CD4-positive, alpha-beta T cell treated with Interleukin-4 for 1 hour (primary cell): ENCODE measurements at regions not wholly inside any gene's neighbourhood (a gene's known extent, or its start where the extent isn't known, plus 50 kb on each side); places are given as distances from the start of the nearest gene placed in this dataset.
A peak's percentile ranks its signal among the peaks of the same experiment; 100 is the strongest.
"Not testable (repeated sequence)": the region's sequence is repeated elsewhere in the genome, so short reads cannot be mapped to it uniquely, and the experiment has no call there.

ENCODE experiments used
- DNase-seq, 2 donors: peaks; one replicate each; pipeline ENCODE4 v3.0.0-alpha.2; 2020 to 2022

DNA sequence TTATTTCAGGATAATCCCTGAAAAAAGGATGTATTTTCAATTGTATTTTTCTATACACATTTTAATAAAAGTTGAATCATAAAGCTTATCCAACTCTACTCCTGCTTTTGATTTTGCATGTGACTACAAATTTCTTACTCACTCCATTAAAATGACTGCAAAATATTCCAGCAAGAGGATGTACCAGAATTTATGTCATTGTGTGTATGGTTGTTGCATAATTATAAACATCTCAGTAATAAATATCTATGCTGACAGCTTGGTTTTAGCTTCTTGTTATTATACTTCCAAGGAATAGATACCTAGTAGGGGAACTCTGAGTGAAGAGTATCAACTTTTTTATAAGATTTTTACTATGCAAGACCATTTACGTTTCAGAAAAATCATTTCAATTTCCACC lies 463.2 kb upstream of the RUNX1 start:
- no peak for DNase-seq

DNA sequence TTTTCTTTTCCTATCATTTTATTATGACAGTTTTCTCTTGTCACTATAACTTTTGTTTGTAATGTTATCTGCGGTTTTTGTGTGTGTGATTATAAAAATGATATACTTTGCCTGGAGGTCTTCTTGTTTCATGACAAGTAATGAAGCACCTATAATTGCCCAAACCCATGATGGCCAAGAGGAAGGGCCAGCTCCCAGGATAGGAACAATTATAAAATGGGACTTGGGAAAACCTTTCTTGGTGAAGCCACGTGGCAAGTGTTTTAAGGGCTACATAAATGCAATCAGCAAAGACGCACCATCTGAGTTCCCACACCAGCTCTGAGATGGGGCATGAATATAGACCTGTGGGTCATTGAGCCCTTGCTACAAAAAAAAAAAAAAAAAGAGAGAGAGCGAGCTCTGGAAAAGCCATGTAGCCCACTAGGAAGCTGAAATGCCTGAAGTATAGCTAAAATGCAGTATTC lies 462.6 kb upstream of the RUNX1 start:
- no peak for DNase-seq

DNA sequence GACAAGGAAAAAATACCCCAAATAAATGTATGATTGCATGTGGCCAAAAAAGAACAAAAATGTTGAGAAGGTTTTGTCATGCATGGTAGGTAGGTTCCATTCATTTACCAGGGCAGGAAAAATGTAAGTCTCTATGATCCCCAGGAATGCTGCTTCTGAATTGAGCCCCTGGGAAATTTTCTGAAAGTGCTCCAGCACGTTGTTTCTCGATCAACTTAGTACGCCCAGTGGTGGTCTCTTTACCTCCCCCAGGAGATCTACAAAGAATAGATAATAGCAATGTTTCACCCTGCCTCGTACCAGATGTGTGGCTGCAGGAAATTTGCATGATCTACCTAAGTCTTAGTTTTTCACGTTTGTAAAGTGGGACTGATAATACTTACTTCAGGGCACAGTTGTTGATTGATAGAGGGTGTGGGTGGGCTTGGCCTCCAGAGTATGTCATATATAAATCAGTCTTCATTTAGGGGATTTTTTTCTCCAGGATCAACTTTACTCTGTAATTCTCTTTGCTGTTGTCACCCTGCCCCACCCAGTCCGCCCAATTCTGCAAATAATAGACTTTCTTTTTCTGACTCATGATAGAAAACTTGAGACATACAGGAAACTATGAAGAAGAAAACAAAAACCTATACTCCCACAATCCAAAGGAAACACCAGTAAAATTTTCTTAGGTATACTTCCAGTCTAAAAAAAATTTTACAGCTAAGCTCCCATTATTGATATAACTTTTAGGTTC lies 462.0 kb upstream of the RUNX1 start:
- DNase-seq, result no peak

DNA sequence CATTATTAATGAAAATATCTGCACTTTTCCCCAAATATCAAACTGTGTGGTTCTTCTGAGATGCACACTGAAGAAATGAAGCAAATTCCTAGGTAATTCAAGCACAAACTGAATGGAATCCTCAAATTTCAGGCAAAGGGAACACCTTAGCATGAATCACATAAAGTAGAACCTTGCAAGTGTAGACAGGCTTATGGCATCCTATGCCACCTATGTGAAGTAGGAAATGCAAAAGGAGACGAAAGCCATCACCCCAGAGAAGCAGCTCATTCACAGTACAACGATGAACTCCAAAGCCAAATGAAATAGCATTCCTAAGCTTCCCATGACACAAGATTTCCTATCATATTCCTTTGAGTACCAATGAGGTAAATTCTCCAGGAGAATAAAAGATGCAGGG lies 461.2 kb upstream of the RUNX1 start:
- no peak for DNase-seq

DNA sequence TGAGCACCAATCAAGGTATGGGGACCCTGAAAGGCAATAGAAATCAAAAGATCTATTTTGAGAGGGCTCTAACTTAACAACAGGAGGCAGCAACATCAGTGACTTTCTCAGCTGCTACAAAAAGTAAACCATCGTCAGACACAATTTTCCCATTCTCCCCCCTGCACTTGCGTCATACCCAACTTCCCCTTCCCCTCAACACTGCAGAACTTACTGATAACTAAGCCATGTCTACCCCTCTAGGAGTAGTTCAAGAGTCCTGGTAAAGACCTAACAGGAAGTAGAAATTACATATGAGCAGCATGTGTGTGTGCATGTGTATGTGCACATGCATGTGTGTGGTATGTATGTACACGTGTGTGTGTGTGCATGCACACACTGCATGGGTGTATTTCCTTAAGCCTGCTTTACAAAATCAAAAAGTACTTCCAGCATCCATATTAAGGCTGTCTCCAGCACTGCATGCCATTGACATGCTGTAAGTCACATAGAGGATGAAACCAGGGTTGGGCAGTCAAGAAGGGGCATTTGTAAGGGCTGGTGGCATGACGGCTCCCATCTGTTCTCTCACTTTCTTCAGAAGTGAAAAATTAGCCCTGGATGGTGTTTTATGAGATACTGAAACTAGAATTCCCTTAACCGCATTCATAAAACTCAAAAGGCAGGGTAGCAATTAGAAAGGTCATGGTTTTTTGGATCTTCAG lies 460.1 kb upstream of the RUNX1 start:
- DNase-seq, result peak in 1 of 2 donors; percentile 29

DNA sequence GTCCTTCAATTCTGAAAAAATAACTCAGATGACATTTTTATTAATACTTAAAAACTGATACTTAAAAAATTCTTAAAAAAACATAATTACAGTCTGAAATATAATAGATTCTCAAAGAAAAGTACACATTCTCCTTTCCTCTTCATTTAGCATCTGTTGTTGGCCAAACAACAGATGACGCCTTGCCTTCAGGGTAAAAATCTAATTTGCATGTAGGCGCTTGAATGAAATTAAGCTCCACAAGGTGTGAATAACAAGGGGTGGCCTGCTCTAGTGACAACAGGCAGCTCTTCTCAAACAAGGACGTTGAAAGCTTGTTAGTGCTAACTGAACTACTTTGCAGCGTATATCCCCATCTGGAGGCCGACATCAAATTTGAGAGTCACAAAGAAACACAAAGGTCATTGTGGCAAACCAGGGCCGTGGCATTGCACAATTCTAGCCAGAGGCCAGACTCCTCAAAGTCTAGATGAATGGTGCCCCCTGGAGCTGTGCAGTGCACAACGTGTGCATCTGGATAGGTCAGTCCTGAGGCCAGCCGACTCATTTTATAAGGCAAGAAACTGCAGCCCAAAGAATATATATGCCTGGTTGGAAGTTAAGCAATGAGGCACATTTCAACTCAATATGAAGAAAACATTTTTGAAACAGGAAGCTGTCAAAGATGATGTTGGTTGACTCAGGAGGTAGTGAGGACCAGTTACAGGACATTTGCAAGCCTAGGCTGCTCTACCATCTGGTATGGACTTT lies 459.2 kb upstream of the RUNX1 start:
- peak in 1 of 2 donors; percentile 57 for DNase-seq

DNA sequence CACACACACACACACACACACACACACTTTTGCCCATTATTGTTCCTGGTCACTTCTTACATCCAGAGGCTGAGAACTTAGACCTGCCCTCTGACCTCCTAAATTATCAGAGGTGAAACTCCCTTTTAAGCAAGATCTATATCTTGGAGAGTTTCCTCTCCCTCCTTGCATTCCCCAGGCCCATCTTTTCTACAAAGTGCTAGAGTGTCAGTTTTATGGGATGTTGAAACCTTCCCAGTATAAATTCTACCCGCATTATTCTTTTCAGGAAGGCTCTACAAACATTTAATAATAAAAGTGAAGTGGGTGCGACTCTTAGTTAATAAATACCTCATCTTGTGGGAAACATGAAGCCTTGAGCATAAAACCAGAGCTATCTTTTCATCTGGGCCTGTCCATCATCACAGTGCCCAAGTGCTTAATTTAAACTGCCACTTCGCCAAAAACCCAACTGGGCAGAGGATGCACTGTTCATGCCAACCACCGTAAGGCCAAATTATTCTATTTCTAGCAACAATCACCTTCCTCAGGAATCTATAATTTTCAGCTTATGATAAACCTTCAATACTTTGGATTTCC lies 458.2 kb upstream of the RUNX1 start:
- DNase-seq, result no peak

DNA sequence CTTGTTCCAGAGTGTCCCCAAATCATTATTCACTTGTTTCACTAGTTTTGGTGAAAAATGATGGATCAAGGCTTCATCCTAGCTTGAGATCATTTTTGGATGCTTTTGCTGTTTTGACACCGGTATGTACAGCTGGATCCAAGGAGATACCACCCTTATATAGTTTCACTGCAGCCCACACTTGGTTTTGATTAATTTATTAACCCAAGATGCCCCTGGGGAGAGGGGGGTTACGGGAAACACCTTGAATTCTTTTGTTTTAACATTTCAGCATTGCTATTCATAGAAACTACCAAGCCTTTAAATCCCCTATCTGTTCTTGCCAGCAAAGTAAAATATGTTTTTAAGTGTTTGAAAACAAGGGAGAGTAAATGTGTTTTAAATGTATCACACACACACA lies 457.7 kb upstream of the RUNX1 start:
- no peak for DNase-seq

DNA sequence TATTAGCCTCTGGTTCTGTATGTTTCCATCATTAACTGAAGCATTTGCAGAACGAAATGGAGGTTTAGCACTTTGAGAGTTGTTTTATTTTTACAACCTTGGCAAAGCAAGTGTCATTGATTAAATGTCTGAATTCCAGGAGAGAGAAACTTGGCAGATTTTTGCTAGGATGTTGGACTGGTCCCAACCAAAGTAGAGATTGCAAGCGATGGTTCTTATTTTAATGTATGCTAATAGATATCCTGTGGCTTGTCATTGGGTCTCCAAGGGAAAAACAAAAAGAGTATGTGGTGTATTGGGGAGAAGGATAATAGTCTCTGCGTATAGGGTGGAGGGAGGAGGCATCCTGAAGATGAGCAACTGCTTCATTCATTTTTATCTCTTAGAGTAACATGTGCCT lies 457.2 kb upstream of the RUNX1 start:
- DNase-seq, result no peak

DNA sequence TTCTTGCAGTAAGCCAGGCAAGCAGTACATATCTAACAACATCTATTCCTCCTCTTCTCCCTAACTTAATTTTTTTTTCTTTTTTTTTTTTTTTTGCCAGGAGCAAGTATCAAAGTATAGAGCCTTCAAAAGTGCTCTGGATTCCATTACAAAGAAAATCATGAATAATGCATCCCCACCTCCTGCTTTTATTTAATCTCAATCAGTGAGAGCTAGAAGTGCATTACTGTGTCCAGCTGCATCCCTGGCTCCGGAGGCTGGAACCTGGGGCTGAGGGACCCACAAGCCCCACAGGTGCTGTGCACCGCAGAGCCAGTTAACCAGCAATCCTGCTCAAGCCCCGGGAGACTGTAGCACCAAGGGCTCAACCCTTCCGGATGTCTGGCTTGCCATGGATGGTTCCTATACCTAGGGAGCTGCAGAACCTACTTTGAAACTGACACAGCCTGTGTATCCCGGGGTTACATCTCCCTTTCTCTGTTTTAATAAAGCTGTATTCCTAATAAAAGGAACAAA lies 455.9 kb upstream of the RUNX1 start:
- no peak for DNase-seq

DNA sequence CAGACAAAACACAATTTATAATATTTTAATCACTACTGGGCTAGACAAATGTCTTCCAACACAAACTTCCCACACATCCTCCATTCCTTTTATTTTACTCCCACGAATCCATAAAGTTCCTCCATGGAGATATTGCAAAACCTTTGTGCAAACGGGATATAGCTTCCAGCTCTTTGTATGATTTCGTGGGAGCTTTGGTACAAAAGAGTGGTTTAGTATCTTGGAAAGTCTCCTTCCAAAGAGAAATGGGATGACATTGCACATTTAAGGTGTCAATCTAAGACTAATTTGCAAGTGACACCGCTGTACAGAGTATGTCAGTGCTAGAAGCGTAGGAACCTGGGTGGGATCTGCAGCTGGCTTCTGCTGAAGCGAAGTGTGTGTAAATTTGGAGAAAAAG lies 455.2 kb upstream of the RUNX1 start:
- DNase-seq, result no peak

DNA sequence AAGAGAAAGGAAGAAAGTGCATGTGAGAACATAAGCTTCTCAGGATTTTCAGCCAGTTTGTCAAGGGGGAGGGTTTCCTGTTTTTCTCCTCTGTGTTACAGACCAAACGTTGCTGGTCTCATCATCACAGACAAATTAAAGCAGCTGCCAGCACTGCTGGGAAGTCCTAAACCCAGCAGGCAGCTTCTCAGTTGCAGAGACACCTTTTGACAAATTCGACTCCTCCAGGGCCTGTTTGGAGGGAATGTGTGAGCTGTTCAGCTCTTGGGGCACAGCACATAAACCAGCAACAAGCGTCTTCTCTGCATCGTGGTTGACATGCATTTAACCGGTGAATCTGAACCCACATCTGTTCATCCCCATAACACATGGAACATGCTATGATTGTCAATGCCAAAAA lies 454.6 kb upstream of the RUNX1 start:
- no peak for DNase-seq

DNA sequence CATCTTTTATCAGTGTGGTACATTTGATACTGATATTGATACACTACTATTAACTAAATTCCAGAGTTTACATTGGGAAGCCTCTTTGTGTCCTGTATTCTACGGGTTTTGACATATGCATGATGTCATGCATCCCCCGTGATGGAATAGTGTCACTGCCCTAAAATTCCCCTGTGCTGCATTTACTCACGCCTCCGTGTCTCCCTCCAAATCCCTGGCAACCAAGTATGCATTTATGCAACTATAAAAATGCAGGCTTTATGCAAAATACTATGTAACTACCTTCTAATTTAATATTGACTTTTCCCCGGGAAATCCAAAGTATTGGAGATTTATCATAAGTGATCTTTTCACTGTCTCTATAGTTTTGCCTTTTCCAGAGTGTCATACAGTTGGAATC lies 453.7 kb upstream of the RUNX1 start:
- no peak for DNase-seq

DNA sequence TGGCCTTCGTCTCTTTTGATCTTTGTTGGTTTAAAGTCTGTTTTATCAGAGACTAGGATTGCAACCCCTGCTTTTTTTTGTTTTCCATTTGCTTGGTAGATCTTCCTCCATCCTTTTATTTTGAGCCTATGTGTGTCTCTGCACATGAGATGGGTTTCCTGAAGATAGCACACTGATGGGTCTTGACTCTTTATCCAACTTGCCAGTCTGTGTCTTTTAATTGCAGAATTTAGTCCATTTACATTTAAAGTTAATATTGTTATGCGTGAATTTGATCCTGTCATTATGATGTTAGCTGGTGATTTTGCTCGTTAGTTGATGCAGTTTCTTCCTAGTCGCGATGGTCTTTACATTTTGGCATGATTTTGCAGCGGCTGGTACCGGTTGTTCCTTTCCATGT lies 448.4 kb upstream of the RUNX1 start:
- not testable (repeated sequence) for DNase-seq

DNA sequence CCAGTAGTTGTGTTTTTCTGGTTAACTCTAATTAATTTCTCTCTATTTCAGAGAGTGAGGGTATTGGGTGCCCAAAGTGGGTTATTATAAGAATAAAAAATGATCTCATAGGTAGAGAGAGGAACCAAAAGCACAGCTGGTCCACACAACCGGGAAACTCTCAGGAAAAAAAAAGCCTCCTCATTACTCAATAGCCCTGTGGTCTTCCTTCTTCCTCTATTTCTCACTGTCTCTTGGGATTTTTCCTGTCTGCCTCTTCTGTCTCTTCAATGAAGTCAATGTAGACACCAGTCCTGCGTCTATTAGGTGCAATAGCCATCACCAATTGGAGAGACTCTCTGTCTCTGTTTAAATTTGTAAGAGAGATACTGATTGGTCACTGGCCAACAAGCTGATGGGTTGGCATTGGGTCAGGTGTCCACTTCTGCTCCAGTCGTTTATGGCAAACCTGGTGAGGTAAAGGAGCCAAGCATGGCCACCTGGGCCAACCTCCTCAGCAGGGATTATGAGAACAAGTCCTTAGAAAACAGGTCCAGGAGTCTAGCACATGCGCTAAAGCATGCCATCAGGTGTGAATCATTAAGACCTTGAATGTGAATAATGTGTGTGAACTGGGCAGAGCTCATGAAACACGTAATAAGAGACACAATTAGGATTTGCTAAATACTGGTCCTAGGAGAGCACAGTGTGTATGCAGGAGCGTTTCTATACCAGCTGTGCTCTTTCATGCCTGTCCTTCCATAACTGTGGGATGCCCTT lies 443.0 kb upstream of the RUNX1 start:
- no peak for DNase-seq

DNA sequence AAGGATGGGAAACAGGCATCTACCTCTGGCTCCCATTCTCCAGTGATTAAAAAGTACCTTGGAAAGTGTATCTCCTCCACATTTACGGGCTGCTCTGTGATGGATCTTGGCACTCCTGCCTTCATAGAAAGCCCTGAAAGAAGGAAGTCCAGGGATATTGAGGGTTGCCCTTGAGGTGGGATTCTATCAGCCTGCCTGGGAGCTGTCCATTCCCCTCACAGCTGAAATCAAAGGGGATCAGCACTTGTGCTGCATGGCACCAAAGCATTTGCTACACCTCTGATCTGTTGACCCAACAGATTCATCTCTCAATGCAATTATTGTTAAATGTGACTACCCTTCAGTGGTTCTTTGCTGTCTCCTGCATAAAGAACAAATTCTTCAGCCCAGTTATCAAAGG lies 442.0 kb upstream of the RUNX1 start:
- DNase-seq, result no peak

DNA sequence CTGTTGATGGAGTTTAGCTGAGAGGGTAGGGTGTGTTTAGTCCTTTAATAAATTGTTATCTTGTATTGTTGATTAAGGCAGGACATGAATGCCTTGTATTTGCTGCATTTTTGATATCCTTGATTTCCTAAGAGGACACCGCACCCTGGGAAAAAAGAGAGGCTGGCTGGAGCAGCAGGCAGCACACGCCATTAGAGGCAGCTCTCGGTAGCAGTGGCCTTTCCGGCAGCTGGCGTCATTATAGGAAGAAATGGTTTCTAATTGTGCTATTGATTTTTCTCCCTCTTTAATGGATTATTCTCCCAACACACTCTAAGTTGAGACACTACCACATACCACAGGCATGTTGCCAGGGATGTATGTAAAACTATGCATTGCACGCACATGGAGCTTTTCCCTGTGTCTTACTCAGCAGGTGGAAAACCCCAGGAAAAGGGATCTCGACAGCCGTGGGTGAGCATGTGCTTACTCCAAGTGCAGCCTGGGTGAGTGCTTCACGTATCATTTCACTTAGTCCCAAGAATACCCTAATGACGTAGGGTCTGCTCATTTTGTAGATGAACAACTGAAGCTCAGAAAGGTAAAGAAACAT lies 440.4 kb upstream of the RUNX1 start:
- no peak for DNase-seq

DNA sequence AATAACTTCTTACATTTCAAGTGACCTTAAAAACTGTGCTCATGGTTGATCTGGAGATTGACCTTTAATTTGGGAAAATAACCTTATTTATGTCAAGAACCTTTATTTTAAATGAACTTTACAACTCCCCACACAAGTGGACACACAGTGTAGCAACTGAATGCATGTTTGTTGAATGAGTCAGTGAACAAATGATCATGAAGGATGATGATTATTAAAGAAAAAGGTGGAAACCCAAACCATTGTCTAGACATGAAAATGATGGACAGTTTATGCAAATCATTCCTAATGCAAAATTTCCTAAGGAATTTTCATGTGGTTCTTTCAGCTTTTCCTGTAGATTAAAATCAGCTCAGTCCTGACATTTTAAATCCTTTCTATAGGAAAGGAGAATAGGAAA lies 439.8 kb upstream of the RUNX1 start:
- DNase-seq, result no peak

DNA sequence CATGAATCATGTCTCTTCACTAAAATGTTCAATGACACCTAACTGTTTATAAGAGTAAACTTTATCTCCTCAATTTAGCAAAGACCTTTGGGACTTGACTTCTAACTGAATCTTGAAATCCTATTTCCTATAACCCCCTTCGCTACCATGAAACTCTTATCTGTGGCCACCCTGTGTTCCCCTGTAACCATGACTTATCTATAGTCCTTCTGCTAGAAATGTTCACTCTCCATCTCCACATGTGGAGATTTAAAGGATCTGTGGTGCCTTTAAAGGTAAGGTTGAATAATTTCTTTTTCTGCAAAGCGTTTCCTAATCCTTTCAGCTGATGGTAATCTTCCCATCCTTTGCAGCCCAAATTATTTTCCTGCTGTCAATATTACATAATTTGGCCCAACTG lies 436.3 kb upstream of the RUNX1 start:
- DNase-seq, result no peak

DNA sequence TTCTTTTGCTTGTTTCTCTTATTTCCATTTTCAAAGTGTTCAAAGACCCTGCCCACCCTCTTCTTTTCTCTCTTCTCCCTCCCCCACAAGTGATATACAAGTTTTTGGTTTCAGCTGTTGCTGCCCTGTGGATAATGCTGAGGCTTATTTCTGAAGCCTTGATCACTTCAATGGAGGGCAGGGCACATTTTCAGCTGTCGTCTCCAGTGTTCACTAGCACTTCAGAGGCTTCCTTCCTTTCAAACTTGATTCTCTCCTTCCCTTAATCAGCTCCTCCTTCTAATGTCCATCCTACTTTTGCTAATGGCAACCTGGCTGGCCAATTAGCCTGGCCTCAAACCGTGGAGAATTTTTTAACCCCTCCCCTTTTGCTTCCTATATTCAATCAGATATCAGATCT lies 435.7 kb upstream of the RUNX1 start:
- no peak for DNase-seq

DNA sequence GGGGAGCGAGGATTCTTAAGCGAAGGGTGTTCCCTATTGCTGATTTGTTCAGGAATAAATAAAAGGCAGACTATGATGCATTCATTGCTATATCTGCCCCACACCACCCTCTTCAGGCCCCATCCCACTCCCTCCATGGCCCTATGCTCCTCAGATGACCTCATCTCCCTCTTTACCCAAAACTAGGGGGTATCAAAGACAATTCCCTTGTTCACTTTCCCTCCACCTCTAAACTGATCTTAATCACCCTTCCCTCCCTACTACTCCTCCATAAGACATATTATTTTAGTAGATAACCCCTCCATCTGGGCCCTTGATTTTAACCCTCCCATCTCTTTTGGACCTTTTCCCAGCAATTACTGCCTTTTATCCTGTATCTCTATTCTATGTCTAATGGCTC lies 434.9 kb upstream of the RUNX1 start:
- DNase-seq, result no peak
